HFF-Myc (cell line): ENCODE measurements at regions not wholly inside any gene's neighbourhood (a gene's known extent, or its start where the extent isn't known, plus 50 kb on each side); places are given as distances from the start of the nearest gene placed in this dataset.

Experiments
- DNase-seq: peaks from one replicate; pipeline ENCODE4 v3.0.0-alpha.2; 2011; ENCODE audit warnings: low read depth; ENCODE audit errors: extremely low read depth
- H3K4me3 ChIP-seq: replicated peaks from 2 replicates; pipeline ENCODE4 v1.5.1; 2011; ENCODE audit warnings: low read depth, mild to moderate bottlenecking, control low read depth, low read length
- CTCF ChIP-seq: IDR thresholded peaks from 2 replicates; pipeline ENCODE4 v1.5.1; 2012; ENCODE audit warnings: mild to moderate bottlenecking, low read depth, low read length, control low read depth; ENCODE audit errors: missing control alignments

- DNase-seq = no peak
- no peak overlapping the region for H3K4me3 ChIP-seq
- TF ChIP-seq CTCF = no peak
These were observed 112.8 kb upstream of the DMD start for GRCh38 chrX:33324099-33324498.

GRCh38 chrX:33307911-33308354 lies 96.6 kb upstream of the DMD start:
- no peak for DNase-seq
- no peak for TF ChIP-seq CTCF
- no peak overlapping the region for H3K4me3 ChIP-seq

GRCh38 chrX:33298622-33299021 lies 87.3 kb upstream of the DMD start:
- DNase-seq = no peak
- no peak overlapping the region for H3K4me3 ChIP-seq
- no peak for TF ChIP-seq CTCF

- DNase-seq = no peak
- TF ChIP-seq CTCF = no peak
- H3K4me3 ChIP-seq = no peak overlapping the region
These were observed 74.2 kb upstream of the DMD start for GRCh38 chrX:33285550-33285949.

GRCh38 chrX:33277046-33277445 lies 65.7 kb upstream of the DMD start:
- H3K4me3 ChIP-seq = no peak overlapping the region
- TF ChIP-seq CTCF = no peak
- DNase-seq = no peak

- TF ChIP-seq CTCF = no peak
- no peak overlapping the region for H3K4me3 ChIP-seq
- DNase-seq = no peak
These were observed 62.2 kb upstream of the DMD start for GRCh38 chrX:33273535-33273934.

GRCh38 chrX:33272986-33273385 lies 61.6 kb upstream of the DMD start:
- no peak for DNase-seq
- no peak for TF ChIP-seq CTCF
- H3K4me3 ChIP-seq = no peak overlapping the region
